Cardiac fibroblast (primary cell): ENCODE measurements at regions not wholly inside any gene's neighbourhood (a gene's known extent, or its start where the extent isn't known, plus 50 kb on each side); places are given as distances from the start of the nearest gene placed in this dataset.

Experiments
- DNase-seq, 2 donors: peaks; one replicate each; pipeline versions ENCODE4 v3.0.0 to v3.0.0-alpha.2; 2010; ENCODE audit warnings: low read depth in 2 of 2
- H3K4me3 ChIP-seq, 2 donors: replicated peaks in 1 of 2; 1 replicate in 1 of 2; 2 replicates in 1 of 2; pipeline ENCODE4 v1.5.1; 2011; ENCODE audit warnings: low read depth in 2 of 2, low read length in 2 of 2, mild to moderate bottlenecking in 2 of 2, moderate library complexity in 1 of 2
- CTCF ChIP-seq: IDR thresholded peaks from one replicate; pipeline ENCODE4 v1.5.1; 2011; ENCODE audit warnings: low read depth, mild to moderate bottlenecking, low read length, inconsistent platforms

GRCh38 chr5:18008940-18009339 is 374.7 kb downstream of the TAF11L14 start:
- no peak for DNase-seq
- H3K4me3 ChIP-seq: no peak overlapping the region
- TF ChIP-seq CTCF: no peak

- no peak for TF ChIP-seq CTCF
- DNase-seq: no peak
Measured at GRCh38 chr5:18010053-18010452, 375.8 kb downstream of the TAF11L14 start.

GRCh38 chr5:18018472-18018871 is 384.2 kb downstream of the TAF11L14 start:
- DNase-seq: no peak
- no peak for TF ChIP-seq CTCF
- H3K4me3 ChIP-seq: no peak overlapping the region

More at GRCh38 chr5:18010053-18010452, 375.8 kb downstream of the TAF11L14 start:
- no peak overlapping the region for H3K4me3 ChIP-seq

- DNase-seq: no peak
- H3K4me3 ChIP-seq: no peak overlapping the region
- no peak for TF ChIP-seq CTCF
Measured at GRCh38 chr5:18023275-18023674, 389.0 kb downstream of the TAF11L14 start.

- no peak for TF ChIP-seq CTCF
- H3K4me3 ChIP-seq: no peak overlapping the region
- no peak for DNase-seq
Measured at GRCh38 chr5:18023986-18024385, 389.7 kb downstream of the TAF11L14 start.

- no peak for TF ChIP-seq CTCF
- no peak overlapping the region for H3K4me3 ChIP-seq
Measured at GRCh38 chr5:18024542-18024941, 390.3 kb downstream of the TAF11L14 start.

GRCh38 chr5:18027241-18027867 is 393.1 kb downstream of the TAF11L14 start:
- H3K4me3 ChIP-seq: no peak overlapping the region
- DNase-seq: no peak
- no peak for TF ChIP-seq CTCF

More at GRCh38 chr5:18024542-18024941, 390.3 kb downstream of the TAF11L14 start:
- DNase-seq: no peak
